Transverse colon (tissue), 3 donors: ENCODE measurements at regions not wholly inside any gene's neighbourhood (a gene's known extent, or its start where the extent isn't known, plus 50 kb on each side); places are given as distances from the start of the nearest gene placed in this dataset.

Source experiments
- EP300 ChIP-seq: sonication (generic); formaldehyde crosslinking; IDR thresholded peaks from one replicate; pipeline ENCODE4 v1.6.1; 2017; ENCODE audit warnings: antibody characterized with exemption, low read depth
- POLR2A ChIP-seq: fragments of 450-650 bp; IDR thresholded peaks from one replicate; pipeline ENCODE4 v1.6.1; 2016; ENCODE audit warnings: antibody characterized with exemption, mild to moderate bottlenecking, moderate library complexity
- TF ChIP-seq, protein P1 (sequence below), 5 experiments: fragments of 200-600 bp in 3 of 5; fragments of 450-650 bp in 2 of 5; sonication (generic) in 3 of 5; IDR thresholded peaks; 1 replicate in 2 of 5; 2 replicates in 3 of 5; pipeline ENCODE4 v1.5.1; 2016 to 2017; ENCODE audit warnings: antibody characterized with exemption in 5 of 5, inconsistent platforms in 3 of 5, mild to moderate bottlenecking in 2 of 5, moderate library complexity in 1 of 5

DNA sequence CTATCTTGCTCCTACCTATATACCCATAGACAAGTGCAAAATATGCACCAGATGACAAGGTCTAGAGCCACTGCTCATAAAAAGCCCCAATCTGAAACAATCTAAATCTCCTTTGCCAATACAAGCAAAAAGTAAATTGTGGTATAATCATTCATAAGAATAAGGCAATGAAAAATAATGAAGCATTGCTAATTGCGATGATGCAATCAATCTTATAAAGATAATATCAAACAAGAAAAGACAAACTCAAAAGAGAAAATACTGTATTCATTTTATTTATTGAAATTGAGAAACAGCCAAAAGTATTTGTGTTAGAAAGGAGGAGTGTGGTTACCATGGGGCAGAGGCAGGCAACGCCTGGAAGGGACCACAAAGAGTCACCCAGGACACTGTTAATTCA is 175.9 kb upstream of the GYPC start:
- TF ChIP-seq, protein P1, sequence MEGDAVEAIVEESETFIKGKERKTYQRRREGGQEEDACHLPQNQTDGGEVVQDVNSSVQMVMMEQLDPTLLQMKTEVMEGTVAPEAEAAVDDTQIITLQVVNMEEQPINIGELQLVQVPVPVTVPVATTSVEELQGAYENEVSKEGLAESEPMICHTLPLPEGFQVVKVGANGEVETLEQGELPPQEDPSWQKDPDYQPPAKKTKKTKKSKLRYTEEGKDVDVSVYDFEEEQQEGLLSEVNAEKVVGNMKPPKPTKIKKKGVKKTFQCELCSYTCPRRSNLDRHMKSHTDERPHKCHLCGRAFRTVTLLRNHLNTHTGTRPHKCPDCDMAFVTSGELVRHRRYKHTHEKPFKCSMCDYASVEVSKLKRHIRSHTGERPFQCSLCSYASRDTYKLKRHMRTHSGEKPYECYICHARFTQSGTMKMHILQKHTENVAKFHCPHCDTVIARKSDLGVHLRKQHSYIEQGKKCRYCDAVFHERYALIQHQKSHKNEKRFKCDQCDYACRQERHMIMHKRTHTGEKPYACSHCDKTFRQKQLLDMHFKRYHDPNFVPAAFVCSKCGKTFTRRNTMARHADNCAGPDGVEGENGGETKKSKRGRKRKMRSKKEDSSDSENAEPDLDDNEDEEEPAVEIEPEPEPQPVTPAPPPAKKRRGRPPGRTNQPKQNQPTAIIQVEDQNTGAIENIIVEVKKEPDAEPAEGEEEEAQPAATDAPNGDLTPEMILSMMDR (IDR thresholded peaks at IDR 0.05), result no peak
- no peak for TF ChIP-seq POLR2A
- no peak for TF ChIP-seq EP300
